ENCODE measurements at regions not wholly inside any gene's neighbourhood (a gene's known extent, or its start where the extent isn't known, plus 50 kb on each side); places are given as distances from the start of the nearest gene placed in this dataset.

DNA sequence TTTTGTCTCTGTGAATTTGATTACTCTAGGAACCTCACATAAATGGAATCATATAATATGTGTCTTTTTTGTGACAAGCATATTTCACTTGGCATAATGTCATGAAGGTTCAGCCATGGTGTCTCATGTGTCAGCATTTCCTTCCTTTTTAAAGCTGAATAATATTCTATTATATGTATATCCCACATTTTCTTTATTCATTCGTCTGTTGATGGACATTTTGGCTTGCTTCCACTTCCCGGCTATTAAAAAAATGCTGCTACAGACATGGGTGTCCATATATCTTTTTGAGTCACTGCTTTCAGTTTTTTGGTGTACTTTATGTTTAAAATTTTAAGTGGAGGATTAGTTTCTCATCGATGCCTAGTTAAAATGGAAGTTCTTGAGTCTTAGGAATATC is 59.8 kb upstream of the C5orf63 start:
- Histone ChIP-seq H2BK120ac (ENCODE audit: low read depth, low read length) (no peak overlapping the region), H4K8ac (ENCODE audit: low read depth, low read length) (no peak overlapping the region), H3K4me1 (ENCODE audit: control insufficient read depth, low read depth, low read length) (no peaks in the 10 kb centered on the region), H3K27ac (ENCODE audit: low read depth, low read length) (no peak overlapping the region), H3K4ac (ENCODE audit: low read depth, low read length) (no peak overlapping the region), H3K79me1 (ENCODE audit: low read length) (no peaks in the 10 kb centered on the region), H2BK15ac (replicated peaks; ENCODE audit: low read depth) (no peak overlapping the region), H3K79me2 (ENCODE audit: control insufficient read depth, insufficient read depth, low read length) (no peaks in the 10 kb centered on the region), H3K4me2 (ENCODE audit: low read length) (no peak overlapping the region), H3K36me3 (ENCODE audit: control insufficient read depth, insufficient read depth, low read length) (no peaks in the 10 kb centered on the region), H3K56ac (ENCODE audit: low read length) (no peak overlapping the region), H3K23ac (ENCODE audit: low read length) (no peak overlapping the region), H4K5ac (ENCODE audit: low read length) (no peak overlapping the region), H3K27me3 (ENCODE audit: insufficient read depth, low read length, poor library complexity) (no peaks in the 10 kb centered on the region), H3K18ac (ENCODE audit: low read length) (no peak overlapping the region), H3K4me3 (ENCODE audit: low read length) (no peak overlapping the region), H2AK5ac (ENCODE audit: low read length) (no peak overlapping the region), H3K9ac (ENCODE audit: low read length) (no peak overlapping the region), H2BK5ac (ENCODE audit: low read length) (no peak overlapping the region)
- no peak for DNase-seq
- WGBS (ENCODE audit: extremely low coverage, insufficient coverage, low lambda C conversion rate) = no CpG with 5 or more reads among the region's 3 CpGs

DNA sequence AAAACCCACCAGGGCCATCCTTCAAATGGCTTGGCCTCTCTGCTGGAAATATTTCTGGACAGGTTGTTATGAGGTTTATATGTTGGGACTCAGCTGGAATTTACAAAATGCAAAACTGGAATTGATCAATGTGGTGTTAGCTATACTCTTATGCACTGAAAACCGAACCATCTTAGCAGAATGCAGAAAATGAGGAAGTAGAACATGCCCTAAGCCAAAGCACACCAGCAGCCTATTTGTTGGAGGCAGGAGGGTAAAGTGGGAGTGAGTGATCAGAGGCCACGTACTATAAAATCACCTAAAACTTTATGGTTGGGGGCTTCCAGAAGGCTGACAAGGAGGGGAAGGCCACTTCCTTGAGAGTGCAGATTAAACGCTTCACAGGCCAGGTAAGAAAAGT is 63.6 kb upstream of the C5orf63 start:
- DNase-seq = no peak
- H3K27me3 ChIP-seq (ENCODE audit: insufficient read depth, low read length, poor library complexity) = no peaks in the 10 kb centered on the region
- H3K27ac ChIP-seq (ENCODE audit: low read depth, low read length) = no peak overlapping the region
- no peak overlapping the region for H3K23ac ChIP-seq (ENCODE audit: low read length)
- WGBS (ENCODE audit: extremely low coverage, insufficient coverage, low lambda C conversion rate) = no CpG with 5 or more reads among the region's 3 CpGs
- H2BK120ac ChIP-seq (ENCODE audit: low read depth, low read length) = no peak overlapping the region
- H3K4me1 ChIP-seq (ENCODE audit: control insufficient read depth, low read depth, low read length) = no peaks in the 10 kb centered on the region
- no peak overlapping the region for H3K4ac ChIP-seq (ENCODE audit: low read depth, low read length)
- H2BK5ac ChIP-seq (ENCODE audit: low read length) = no peak overlapping the region
- H3K9ac ChIP-seq (ENCODE audit: low read length) = no peak overlapping the region
- no peaks in the 10 kb centered on the region for H3K79me2 ChIP-seq (ENCODE audit: control insufficient read depth, insufficient read depth, low read length)
- no peak overlapping the region for H2BK15ac ChIP-seq (replicated peaks; ENCODE audit: low read depth)
- H4K5ac ChIP-seq (ENCODE audit: low read length) = no peak overlapping the region
- H3K18ac ChIP-seq (ENCODE audit: low read length) = no peak overlapping the region
- H3K4me3 ChIP-seq (ENCODE audit: low read length) = no peak overlapping the region
- no peaks in the 10 kb centered on the region for H3K79me1 ChIP-seq (ENCODE audit: low read length)
- no peaks in the 10 kb centered on the region for H3K36me3 ChIP-seq (ENCODE audit: control insufficient read depth, insufficient read depth, low read length)
- H4K8ac ChIP-seq (ENCODE audit: low read depth, low read length) = no peak overlapping the region
- no peak overlapping the region for H3K56ac ChIP-seq (ENCODE audit: low read length)
- no peak overlapping the region for H3K4me2 ChIP-seq (ENCODE audit: low read length)
- H2AK5ac ChIP-seq (ENCODE audit: low read length) = no peak overlapping the region

DNA sequence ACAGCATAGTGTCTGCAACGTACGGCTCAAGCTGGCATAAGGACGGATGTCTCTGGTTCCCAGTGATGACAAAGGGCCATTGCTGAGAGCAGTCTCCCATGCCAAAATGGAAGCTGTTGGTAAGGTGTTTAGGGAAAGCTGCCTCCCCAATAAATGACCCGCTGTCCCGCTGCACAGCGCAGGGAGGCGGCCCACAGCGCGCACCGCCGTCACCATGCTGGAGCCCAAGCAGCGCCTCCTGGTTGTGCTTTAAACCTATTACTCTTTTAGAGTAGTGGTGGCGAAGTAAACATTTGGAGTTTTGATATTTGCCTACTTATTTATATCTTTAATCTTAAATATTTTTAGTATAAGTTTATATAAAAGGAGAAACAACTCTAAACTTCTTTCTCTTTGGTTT is 70.4 kb upstream of the C5orf63 start:
- Histone ChIP-seq H3K4me3 (ENCODE audit: low read length) (no peak overlapping the region), H3K56ac (ENCODE audit: low read length) (no peak overlapping the region), H3K27me3 (ENCODE audit: insufficient read depth, low read length, poor library complexity) (no peaks in the 10 kb centered on the region)

DNA sequence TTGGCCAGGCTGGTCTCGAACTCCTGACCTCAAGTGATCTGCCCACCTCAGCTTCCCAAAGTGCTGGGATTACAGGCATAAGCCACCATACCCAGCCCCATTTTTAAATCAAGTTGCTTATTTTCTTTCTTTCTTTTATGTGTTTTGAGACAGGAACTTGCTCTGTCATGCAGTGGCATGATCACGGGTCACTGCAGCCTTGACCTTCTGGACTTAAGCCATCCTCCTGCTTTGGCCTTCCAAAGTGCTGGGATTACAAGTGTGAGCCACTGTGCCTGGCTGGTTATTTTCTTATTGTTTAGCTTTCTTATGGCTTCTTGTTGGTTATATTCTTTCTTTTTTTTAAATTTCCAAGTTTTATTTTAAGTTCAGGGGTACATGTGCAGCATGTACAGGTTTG is 79.7 kb upstream of the C5orf63 start:
- Histone ChIP-seq H3K4me1 (ENCODE audit: control insufficient read depth, low read depth, low read length) (no peaks in the 10 kb centered on the region), H2BK120ac (ENCODE audit: low read depth, low read length) (no peak overlapping the region), H3K27ac (ENCODE audit: low read depth, low read length) (no peak overlapping the region), H3K23ac (ENCODE audit: low read length) (no peak overlapping the region), H4K5ac (ENCODE audit: low read length) (no peak overlapping the region), H3K4me3 (ENCODE audit: low read length) (no peak overlapping the region), H3K56ac (ENCODE audit: low read length) (no peak overlapping the region), H3K9ac (ENCODE audit: low read length) (no peak overlapping the region), H3K27me3 (ENCODE audit: insufficient read depth, low read length, poor library complexity) (no peaks in the 10 kb centered on the region), H3K36me3 (ENCODE audit: control insufficient read depth, insufficient read depth, low read length) (no peaks in the 10 kb centered on the region), H4K8ac (ENCODE audit: low read depth, low read length) (no peak overlapping the region), H3K4ac (ENCODE audit: low read depth, low read length) (no peak overlapping the region), H2BK5ac (ENCODE audit: low read length) (no peak overlapping the region), H3K4me2 (ENCODE audit: low read length) (no peak overlapping the region), H3K79me2 (ENCODE audit: control insufficient read depth, insufficient read depth, low read length) (no peaks in the 10 kb centered on the region), H3K18ac (ENCODE audit: low read length) (no peak overlapping the region), H3K79me1 (ENCODE audit: low read length) (no peaks in the 10 kb centered on the region), H2AK5ac (ENCODE audit: low read length) (no peak overlapping the region), H2BK15ac (replicated peaks; ENCODE audit: low read depth) (no peak overlapping the region)
- no CpG with 5 or more reads among the region's 2 CpGs for WGBS (ENCODE audit: extremely low coverage, insufficient coverage, low lambda C conversion rate)
- no peak for DNase-seq

More for the DNA sequence above, 70.4 kb upstream of the C5orf63 start:
- Histone ChIP-seq H2AK5ac (ENCODE audit: low read length) (no peak overlapping the region), H3K79me2 (ENCODE audit: control insufficient read depth, insufficient read depth, low read length) (no peaks in the 10 kb centered on the region), H3K4ac (ENCODE audit: low read depth, low read length) (no peak overlapping the region), H2BK5ac (ENCODE audit: low read length) (no peak overlapping the region), H3K4me1 (ENCODE audit: control insufficient read depth, low read depth, low read length) (no peaks in the 10 kb centered on the region), H2BK120ac (ENCODE audit: low read depth, low read length) (no peak overlapping the region), H3K9ac (ENCODE audit: low read length) (no peak overlapping the region), H3K79me1 (ENCODE audit: low read length) (no peaks in the 10 kb centered on the region), H3K27ac (ENCODE audit: low read depth, low read length) (no peak overlapping the region), H4K5ac (ENCODE audit: low read length) (no peak overlapping the region), H3K23ac (ENCODE audit: low read length) (no peak overlapping the region), H4K8ac (ENCODE audit: low read depth, low read length) (no peak overlapping the region), H2BK15ac (replicated peaks; ENCODE audit: low read depth) (no peak overlapping the region), H3K4me2 (ENCODE audit: low read length) (no peak overlapping the region), H3K18ac (ENCODE audit: low read length) (no peak overlapping the region), H3K36me3 (ENCODE audit: control insufficient read depth, insufficient read depth, low read length) (no peaks in the 10 kb centered on the region)
- no peak for DNase-seq
- WGBS (ENCODE audit: extremely low coverage, insufficient coverage, low lambda C conversion rate) = no CpG with 5 or more reads among the region's 13 CpGs

DNA sequence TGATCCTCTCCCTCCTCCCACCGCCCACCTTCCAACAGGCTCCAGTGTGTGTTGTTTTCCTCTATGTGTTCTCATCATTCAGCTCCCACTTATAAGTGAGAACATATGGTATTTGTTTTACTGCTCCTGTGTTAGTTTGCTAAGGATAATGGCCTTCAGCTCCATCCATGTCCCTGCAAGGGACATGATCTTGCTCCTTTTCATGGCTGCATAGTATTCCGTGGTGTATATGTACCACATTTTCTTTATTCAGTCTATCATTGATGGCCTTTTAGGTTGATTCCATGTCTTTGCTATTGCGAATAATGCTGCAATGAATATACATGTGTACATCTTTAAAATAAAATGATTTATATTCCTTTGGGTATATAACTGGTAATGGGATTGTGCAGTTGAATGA is 80.2 kb upstream of the C5orf63 start:
- H3K79me1 ChIP-seq (ENCODE audit: low read length) = no peaks in the 10 kb centered on the region
- no peak overlapping the region for H2BK15ac ChIP-seq (replicated peaks; ENCODE audit: low read depth)
- H3K36me3 ChIP-seq (ENCODE audit: control insufficient read depth, insufficient read depth, low read length) = no peaks in the 10 kb centered on the region
- H4K5ac ChIP-seq (ENCODE audit: low read length) = no peak overlapping the region
- H3K27ac ChIP-seq (ENCODE audit: low read depth, low read length) = no peak overlapping the region
- H3K23ac ChIP-seq (ENCODE audit: low read length) = no peak overlapping the region
- no peak overlapping the region for H3K18ac ChIP-seq (ENCODE audit: low read length)
- WGBS (ENCODE audit: extremely low coverage, insufficient coverage, low lambda C conversion rate) = no CpG with 5 or more reads among the region's 3 CpGs
- H3K4ac ChIP-seq (ENCODE audit: low read depth, low read length) = no peak overlapping the region
- DNase-seq = no peak
- H3K27me3 ChIP-seq (ENCODE audit: insufficient read depth, low read length, poor library complexity) = no peaks in the 10 kb centered on the region
- H2BK5ac ChIP-seq (ENCODE audit: low read length) = no peak overlapping the region
- no peak overlapping the region for H3K4me3 ChIP-seq (ENCODE audit: low read length)
- H3K79me2 ChIP-seq (ENCODE audit: control insufficient read depth, insufficient read depth, low read length) = no peaks in the 10 kb centered on the region
- no peak overlapping the region for H2BK120ac ChIP-seq (ENCODE audit: low read depth, low read length)
- no peak overlapping the region for H3K56ac ChIP-seq (ENCODE audit: low read length)
- H3K4me1 ChIP-seq (ENCODE audit: control insufficient read depth, low read depth, low read length) = no peaks in the 10 kb centered on the region
- no peak overlapping the region for H3K4me2 ChIP-seq (ENCODE audit: low read length)
- no peak overlapping the region for H3K9ac ChIP-seq (ENCODE audit: low read length)
- no peak overlapping the region for H4K8ac ChIP-seq (ENCODE audit: low read depth, low read length)
- H2AK5ac ChIP-seq (ENCODE audit: low read length) = no peak overlapping the region

DNA sequence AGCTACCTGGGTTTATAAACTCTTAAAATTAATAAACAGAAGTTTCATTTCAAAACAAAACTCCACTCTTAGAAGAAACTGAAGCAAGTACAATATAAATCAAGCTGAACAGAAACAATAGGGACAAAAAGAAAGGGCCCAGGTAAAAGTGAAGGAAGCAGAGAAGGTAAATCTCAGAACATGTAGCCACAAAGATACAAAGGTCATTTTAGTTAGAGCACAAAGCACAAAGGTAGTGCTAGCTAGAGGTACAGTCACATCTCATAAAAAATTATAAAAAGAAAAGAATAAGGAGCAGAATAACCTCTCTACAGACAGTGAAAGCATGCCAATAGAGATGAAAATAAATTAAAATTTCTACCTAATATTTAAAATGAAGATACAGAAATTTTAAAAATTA is 90.4 kb upstream of the C5orf63 start:
- no peak overlapping the region for H3K56ac ChIP-seq (ENCODE audit: low read length)
- no peak overlapping the region for H3K18ac ChIP-seq (ENCODE audit: low read length)
- no peak overlapping the region for H3K23ac ChIP-seq (ENCODE audit: low read length)
- no peak overlapping the region for H3K27ac ChIP-seq (ENCODE audit: low read depth, low read length)
- H2BK120ac ChIP-seq (ENCODE audit: low read depth, low read length) = no peak overlapping the region
- H3K4me3 ChIP-seq (ENCODE audit: low read length) = no peak overlapping the region
- H3K9ac ChIP-seq (ENCODE audit: low read length) = no peak overlapping the region
- H2AK5ac ChIP-seq (ENCODE audit: low read length) = no peak overlapping the region
- no peak overlapping the region for H2BK5ac ChIP-seq (ENCODE audit: low read length)
- no peak overlapping the region for H3K4ac ChIP-seq (ENCODE audit: low read depth, low read length)
- H3K27me3 ChIP-seq (ENCODE audit: insufficient read depth, low read length, poor library complexity) = no peaks in the 10 kb centered on the region
- no peaks in the 10 kb centered on the region for H3K4me1 ChIP-seq (ENCODE audit: control insufficient read depth, low read depth, low read length)
- no peaks in the 10 kb centered on the region for H3K79me1 ChIP-seq (ENCODE audit: low read length)
- H3K79me2 ChIP-seq (ENCODE audit: control insufficient read depth, insufficient read depth, low read length) = no peaks in the 10 kb centered on the region
- no peak for DNase-seq
- no peak overlapping the region for H3K4me2 ChIP-seq (ENCODE audit: low read length)
- H3K36me3 ChIP-seq (ENCODE audit: control insufficient read depth, insufficient read depth, low read length) = no peaks in the 10 kb centered on the region
- H2BK15ac ChIP-seq (replicated peaks; ENCODE audit: low read depth) = no peak overlapping the region
- no peak overlapping the region for H4K8ac ChIP-seq (ENCODE audit: low read depth, low read length)
- no peak overlapping the region for H4K5ac ChIP-seq (ENCODE audit: low read length)
